Progenitor cell of endocrine pancreas (in vitro differentiated cells): ENCODE measurements at regions not wholly inside any gene's neighbourhood (a gene's known extent, or its start where the extent isn't known, plus 50 kb on each side); places are given as distances from the start of the nearest gene placed in this dataset.

ENCODE experiments used
- DNase-seq: peaks from one replicate; pipeline ENCODE4 v3.0.0; 2021; ENCODE audit warnings: low spot score; ENCODE audit not compliant: unreplicated experiment
- H3K27ac Mint-ChIP-seq: 2 replicates; pipeline ENCODE4 v1.8.0; 2021; ENCODE audit warnings: mild to moderate bottlenecking, moderate library complexity, mixed read lengths
- H3K27me3 Mint-ChIP-seq: 2 replicates; pipeline ENCODE4 v1.8.0; 2021; ENCODE audit warnings: mixed read lengths
- H3K36me3 Mint-ChIP-seq: 2 replicates; pipeline ENCODE4 v1.8.0; 2022; ENCODE audit warnings: mixed read lengths; ENCODE audit not compliant: insufficient read depth
- H3K4me1 Mint-ChIP-seq: 2 replicates; pipeline ENCODE4 v1.8.0; 2021; ENCODE audit warnings: low read depth, mixed read lengths
- H3K4me3 Mint-ChIP-seq: 2 replicates; pipeline ENCODE4 v1.8.0; 2021; ENCODE audit warnings: low read depth, mild to moderate bottlenecking, moderate library complexity, mixed read lengths
- H3K9me3 Mint-ChIP-seq: 2 replicates; pipeline ENCODE4 v1.8.0; 2021; ENCODE audit warnings: low read depth, mixed read lengths
- TF ChIP-seq, protein P1 (sequence below): fragments of 200-600 bp; sonication (generic); IDR thresholded peaks from one replicate; pipeline ENCODE4 v1.5.0; 2021; ENCODE audit warnings: antibody characterized with exemption, mild to moderate bottlenecking; ENCODE audit not compliant: unreplicated experiment

DNA sequence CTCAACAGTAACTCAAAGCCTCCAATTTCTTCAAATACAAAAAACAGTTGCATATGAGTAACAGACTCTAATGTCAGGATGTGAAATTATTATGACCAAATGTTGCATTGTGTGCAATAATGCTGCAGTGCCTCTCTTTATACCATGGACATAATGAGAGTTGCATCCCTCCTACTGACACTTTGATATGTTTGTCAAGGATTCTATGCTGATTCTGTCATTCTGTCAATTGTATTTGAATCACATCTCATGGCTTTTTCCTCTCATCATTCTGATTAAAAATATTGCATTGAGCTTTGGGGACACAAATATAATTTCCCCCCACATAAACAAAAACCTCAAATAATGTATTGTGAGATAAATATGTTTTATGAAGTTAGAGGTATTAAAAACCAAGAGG lies 84.6 kb upstream of the SGCE start:
- H3K4me1 Mint-ChIP-seq, result peaks cover 16% of the 10 kb centered on the region
- no peak overlapping the region for H3K27ac Mint-ChIP-seq
- no peaks in the 10 kb centered on the region for H3K27me3 Mint-ChIP-seq
- no peaks in the 10 kb centered on the region for H3K9me3 Mint-ChIP-seq
- no peaks in the 10 kb centered on the region for H3K36me3 Mint-ChIP-seq
- H3K4me3 Mint-ChIP-seq, result no peak overlapping the region
- DNase-seq, result no peak
- TF ChIP-seq, protein P1, sequence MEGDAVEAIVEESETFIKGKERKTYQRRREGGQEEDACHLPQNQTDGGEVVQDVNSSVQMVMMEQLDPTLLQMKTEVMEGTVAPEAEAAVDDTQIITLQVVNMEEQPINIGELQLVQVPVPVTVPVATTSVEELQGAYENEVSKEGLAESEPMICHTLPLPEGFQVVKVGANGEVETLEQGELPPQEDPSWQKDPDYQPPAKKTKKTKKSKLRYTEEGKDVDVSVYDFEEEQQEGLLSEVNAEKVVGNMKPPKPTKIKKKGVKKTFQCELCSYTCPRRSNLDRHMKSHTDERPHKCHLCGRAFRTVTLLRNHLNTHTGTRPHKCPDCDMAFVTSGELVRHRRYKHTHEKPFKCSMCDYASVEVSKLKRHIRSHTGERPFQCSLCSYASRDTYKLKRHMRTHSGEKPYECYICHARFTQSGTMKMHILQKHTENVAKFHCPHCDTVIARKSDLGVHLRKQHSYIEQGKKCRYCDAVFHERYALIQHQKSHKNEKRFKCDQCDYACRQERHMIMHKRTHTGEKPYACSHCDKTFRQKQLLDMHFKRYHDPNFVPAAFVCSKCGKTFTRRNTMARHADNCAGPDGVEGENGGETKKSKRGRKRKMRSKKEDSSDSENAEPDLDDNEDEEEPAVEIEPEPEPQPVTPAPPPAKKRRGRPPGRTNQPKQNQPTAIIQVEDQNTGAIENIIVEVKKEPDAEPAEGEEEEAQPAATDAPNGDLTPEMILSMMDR, result no peak

- Mint-ChIP-seq H3K36me3 (no peaks in the 10 kb centered on the region), H3K9me3 (no peaks in the 10 kb centered on the region), H3K4me1 (peaks cover 16% of the 10 kb centered on the region), H3K27ac (no peak overlapping the region), H3K27me3 (no peaks in the 10 kb centered on the region), H3K4me3 (no peak overlapping the region)
- TF ChIP-seq, protein P1, result no peak
- DNase-seq, result no peak
Observed at GRCh38 chr7:94741179-94741578, 85.2 kb upstream of the SGCE start.

DNA sequence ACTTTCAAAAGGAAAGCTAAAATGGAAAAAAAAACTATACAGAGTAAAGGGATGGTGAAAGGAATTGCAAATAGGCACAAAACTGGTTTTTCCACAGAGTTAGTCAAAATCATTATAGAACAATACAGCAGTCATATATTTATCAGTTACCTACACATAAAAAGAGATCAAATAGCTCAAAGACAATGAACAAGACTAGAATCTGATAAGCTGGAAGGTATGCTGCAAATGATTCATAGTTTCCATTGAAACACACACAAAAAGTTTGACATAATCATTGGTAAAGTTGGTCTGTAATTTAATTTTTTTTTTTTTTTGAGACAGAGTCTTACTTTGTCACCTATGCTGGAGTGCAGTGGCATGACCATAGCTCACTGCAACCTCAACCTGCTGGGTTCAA lies 92.4 kb upstream of the SGCE start:
- Mint-ChIP-seq H3K36me3 (peaks cover 1% of the 10 kb centered on the region), H3K4me1 (peaks cover 17% of the 10 kb centered on the region), H3K9me3 (peaks cover 9% of the 10 kb centered on the region), H3K27ac (no peak overlapping the region), H3K4me3 (no peak overlapping the region), H3K27me3 (no peaks in the 10 kb centered on the region)
- DNase-seq, result no peak
- TF ChIP-seq, protein P1, result no peak

GRCh38 chr7:94760446-94761100 lies 104.6 kb upstream of the SGCE start:
- TF ChIP-seq, protein P1, result no peak
- peaks cover 4% of the 10 kb centered on the region for H3K4me1 Mint-ChIP-seq
- H3K36me3 Mint-ChIP-seq, result peaks cover 3% of the 10 kb centered on the region
- no peak for DNase-seq
- peaks cover 16% of the 10 kb centered on the region for H3K9me3 Mint-ChIP-seq
- no peak overlapping the region for H3K27ac Mint-ChIP-seq
- no peaks in the 10 kb centered on the region for H3K27me3 Mint-ChIP-seq
- H3K4me3 Mint-ChIP-seq, result no peak overlapping the region

DNA sequence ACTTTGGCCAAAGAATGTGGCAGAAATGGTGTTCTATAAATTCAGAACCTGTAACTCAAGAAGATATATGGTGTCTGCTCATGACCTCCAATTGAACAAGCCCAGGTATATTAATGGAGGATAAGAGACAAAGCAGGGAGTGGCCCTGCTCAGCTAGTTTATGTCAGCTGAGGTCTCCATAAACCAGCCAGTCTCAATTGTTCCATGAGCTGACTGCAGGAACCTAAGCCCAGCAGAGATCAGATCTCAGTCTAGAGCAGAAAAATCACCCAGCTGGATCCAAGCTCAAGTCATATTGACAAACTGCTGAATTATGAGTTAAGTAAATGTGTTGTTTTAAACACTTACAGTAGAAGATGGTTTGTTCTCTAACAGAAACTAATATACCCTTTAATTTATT lies 105.5 kb upstream of the SGCE start:
- DNase-seq, result no peak
- H3K27me3 Mint-ChIP-seq, result no peaks in the 10 kb centered on the region
- H3K4me1 Mint-ChIP-seq, result peaks cover 4% of the 10 kb centered on the region
- H3K36me3 Mint-ChIP-seq, result no peaks in the 10 kb centered on the region
- TF ChIP-seq, protein P1, result no peak
- peak overlapping the region; percentile 31 for H3K27ac Mint-ChIP-seq
- peaks cover 9% of the 10 kb centered on the region for H3K9me3 Mint-ChIP-seq
- no peak overlapping the region for H3K4me3 Mint-ChIP-seq
